NCI-H2081 (cell line): ENCODE measurements at regions not wholly inside any gene's neighbourhood (a gene's known extent, or its start where the extent isn't known, plus 50 kb on each side); places are given as distances from the start of the nearest gene placed in this dataset.
"Not testable (repeated sequence)": the region's sequence is repeated elsewhere in the genome, so short reads cannot be mapped to it uniquely, and the experiment has no call there.

Experiments
- DNase-seq, 2 experiments: peaks; one replicate each; lab custom pipeline; 2025; lab: John Stamatoyannopoulos, UW

DNA sequence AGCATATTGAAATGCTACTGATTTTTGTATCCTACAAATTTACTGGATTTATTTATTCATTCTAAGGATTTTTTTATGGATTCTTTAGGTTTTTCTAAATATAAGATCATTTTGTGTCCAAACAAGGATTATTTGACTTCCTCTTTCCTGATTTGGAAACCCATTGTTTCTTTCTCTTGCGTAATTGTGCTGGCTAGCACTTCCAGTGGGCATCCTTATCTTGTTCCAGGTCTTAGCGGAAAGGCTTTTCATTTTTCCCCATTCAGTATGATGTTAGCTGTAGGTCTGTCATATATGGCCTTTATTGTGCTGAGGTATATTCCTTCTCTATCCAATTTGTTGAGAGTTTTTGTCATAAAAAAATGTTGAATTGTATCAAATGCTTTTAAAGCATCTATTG lies 57.2 kb upstream of the RHOJ start:
- DNase-seq = no peak

DNA sequence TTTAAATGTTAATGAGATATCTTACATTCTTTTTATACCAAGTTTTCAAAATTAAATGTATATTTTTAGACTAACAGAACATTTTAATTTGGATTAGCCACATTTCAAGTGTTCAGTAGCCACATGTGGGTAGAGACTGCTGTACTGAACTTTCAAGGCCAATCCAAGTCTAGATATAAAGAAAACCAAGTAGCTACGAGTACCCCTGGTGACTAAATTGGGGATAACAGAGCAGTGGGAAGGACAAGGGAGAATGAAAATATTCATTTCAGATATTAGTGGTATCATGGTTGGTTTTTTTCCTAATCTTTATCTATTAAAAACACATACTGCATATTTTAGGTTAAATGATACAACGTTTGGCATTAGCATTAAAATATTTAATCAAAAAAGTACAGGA lies 69.4 kb upstream of the RHOJ start:
- peak; percentile 48 to 57 for DNase-seq

DNA sequence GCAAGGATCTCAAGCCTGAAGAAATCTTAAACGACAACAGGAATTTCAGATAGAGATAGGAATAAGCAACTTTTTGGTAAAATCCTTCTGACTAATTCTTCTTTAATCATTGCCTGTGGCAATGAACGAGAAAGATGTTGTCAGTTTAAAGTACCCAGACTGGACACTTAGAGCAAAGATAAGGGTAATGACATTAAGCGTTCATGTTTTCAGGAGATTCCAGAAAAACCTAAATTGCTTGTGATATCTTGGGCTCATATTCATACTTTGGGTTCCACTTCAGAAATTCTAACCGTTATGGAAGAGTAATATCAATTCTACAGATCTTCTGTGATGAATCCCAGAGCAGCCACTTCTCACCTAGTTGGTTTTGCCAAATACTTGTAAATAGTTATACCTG lies 73.7 kb upstream of the RHOJ start:
- DNase-seq = no peak

DNA sequence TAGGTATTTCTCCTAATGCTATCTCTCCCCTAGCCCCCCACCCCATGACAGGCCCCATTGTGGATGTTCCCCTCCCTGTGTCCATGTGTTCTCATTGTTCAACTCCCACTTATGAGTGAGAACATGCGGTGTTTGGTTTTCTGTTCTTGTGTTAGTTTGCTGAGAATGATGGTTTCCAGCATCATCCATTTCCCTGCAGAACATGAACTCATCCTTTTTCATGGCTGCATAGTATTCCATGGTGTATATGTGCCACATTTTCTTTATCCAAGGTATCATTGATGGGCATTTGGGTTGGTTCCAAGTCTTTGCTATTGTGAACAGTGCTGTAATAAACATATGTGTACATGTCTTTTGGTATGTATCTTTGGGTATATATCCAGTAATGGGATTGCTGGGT lies 61.2 kb upstream of the KCNH5 start:
- not testable (repeated sequence) for DNase-seq

DNA sequence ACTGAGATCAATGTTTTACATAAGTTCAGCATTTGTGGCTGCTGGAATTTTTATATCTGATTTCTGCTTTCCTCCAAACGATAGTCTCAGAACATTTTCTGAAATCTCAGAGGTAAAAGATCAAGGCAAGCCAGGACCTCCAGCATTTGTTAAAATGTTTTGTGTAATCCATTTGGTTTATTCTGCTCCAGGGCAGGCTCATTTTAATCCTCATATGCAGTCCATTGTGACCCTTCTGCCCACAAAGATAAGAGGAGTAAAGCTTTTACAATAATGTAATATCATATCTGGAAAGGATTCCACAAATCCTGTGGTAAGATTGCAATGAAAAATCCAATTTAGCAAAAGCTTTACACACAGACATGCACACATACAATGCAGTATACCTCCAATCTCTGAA lies 55.3 kb upstream of the KCNH5 start:
- no peak for DNase-seq

DNA sequence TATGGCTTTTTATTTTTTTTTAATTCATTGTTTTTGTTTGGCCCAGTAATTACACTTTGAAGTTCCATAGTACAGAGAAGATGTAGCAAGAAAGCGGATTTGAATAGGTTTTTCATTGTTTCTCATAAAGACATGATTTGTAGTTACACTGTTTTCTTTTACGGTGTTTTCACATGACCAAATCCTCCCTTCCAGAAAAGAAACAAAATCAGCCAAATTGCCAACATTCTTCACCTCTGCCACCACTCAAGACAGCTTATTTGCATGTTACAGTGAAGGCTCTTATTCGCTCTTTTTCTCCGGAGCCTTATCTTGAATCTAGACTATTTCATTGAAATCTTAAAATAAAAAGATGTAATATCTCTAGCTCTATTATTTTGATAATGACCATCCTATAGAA lies 50.9 kb upstream of the KCNH5 start:
- no peak for DNase-seq
